AG04450 (cell line): ENCODE measurements at regions not wholly inside any gene's neighbourhood (a gene's known extent, or its start where the extent isn't known, plus 50 kb on each side); places are given as distances from the start of the nearest gene placed in this dataset.

Experiments
- CTCF ChIA-PET: fragments of 300-600, 350-600 bp; formaldehyde crosslinking; extraction: SDS; loops from one replicate; lab custom pipeline; 2022; ENCODE audit warnings: antibody characterized with exemption, inconsistent platforms; lab: Charles Lee
- POLR2A ChIA-PET: fragments of 350-600 bp; formaldehyde crosslinking; extraction: SDS; loops from one replicate; lab custom pipeline; 2021; ENCODE audit warnings: antibody characterized with exemption, inconsistent platforms; lab: Yijun Ruan, JAX
- DNase-seq: peaks from one replicate; pipeline ENCODE4 v3.0.0-alpha.2; 2011; ENCODE audit warnings: low read depth, low spot score
- H3K27ac ChIP-seq: one replicate; pipeline ENCODE4 v1.5.1; 2012; ENCODE audit warnings: low read depth, low read length, control low read depth
- H3K27me3 ChIP-seq: one replicate; pipeline ENCODE4 v1.6.0; 2012; ENCODE audit warnings: low read length; ENCODE audit not compliant: control insufficient read depth, insufficient read depth
- H3K4me3 ChIP-seq: 2 replicates; pipeline ENCODE4 v1.5.1; 2011; ENCODE audit warnings: mild to moderate bottlenecking, low read depth, low read length, control low read depth
- H3K9me3 ChIP-seq: 2 replicates; pipeline ENCODE4 v1.5.1; 2012; ENCODE audit warnings: low read length; ENCODE audit not compliant: control insufficient read depth, insufficient read depth
- TF ChIP-seq, protein P1 (sequence below): IDR thresholded peaks from 2 replicates; pipeline ENCODE4 v1.5.1; 2011; ENCODE audit warnings: low read depth, low read length, control low read depth, inconsistent platforms

DNA sequence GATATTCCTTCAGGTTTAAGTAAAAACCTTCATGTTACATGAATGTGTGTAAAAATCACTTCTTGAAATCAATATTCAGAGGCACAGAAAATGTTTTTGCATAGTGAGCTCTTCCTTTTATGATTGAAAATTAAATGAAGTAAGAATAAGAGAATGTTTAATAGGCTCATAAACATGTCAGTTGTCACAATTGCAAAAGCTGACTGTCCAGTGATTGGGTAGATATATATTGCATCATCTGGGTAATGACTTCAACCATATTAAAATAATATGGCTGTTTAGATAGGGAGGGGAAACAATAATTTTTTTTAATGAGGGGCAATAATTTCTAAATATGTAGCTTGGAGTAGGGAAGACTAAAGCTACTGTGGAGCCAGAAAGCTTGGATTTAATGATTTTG, 529.8 kb upstream of the GOLIM4 start:
- no peak overlapping the region for H3K27ac ChIP-seq
- TF ChIP-seq, protein P1, sequence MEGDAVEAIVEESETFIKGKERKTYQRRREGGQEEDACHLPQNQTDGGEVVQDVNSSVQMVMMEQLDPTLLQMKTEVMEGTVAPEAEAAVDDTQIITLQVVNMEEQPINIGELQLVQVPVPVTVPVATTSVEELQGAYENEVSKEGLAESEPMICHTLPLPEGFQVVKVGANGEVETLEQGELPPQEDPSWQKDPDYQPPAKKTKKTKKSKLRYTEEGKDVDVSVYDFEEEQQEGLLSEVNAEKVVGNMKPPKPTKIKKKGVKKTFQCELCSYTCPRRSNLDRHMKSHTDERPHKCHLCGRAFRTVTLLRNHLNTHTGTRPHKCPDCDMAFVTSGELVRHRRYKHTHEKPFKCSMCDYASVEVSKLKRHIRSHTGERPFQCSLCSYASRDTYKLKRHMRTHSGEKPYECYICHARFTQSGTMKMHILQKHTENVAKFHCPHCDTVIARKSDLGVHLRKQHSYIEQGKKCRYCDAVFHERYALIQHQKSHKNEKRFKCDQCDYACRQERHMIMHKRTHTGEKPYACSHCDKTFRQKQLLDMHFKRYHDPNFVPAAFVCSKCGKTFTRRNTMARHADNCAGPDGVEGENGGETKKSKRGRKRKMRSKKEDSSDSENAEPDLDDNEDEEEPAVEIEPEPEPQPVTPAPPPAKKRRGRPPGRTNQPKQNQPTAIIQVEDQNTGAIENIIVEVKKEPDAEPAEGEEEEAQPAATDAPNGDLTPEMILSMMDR: no peak
- no peak for DNase-seq
- H3K27me3 ChIP-seq: no peaks in the 10 kb centered on the region
- H3K4me3 ChIP-seq: no peak overlapping the region
- POLR2A ChIA-PET: no interaction called here
- H3K9me3 ChIP-seq: no peaks in the 10 kb centered on the region
- CTCF ChIA-PET: interaction anchor here (0.6 kb wide), 1 partner anchor 222 kb away, joined by 4 read pairs; no protein-coding TSS in a partner anchor

DNA sequence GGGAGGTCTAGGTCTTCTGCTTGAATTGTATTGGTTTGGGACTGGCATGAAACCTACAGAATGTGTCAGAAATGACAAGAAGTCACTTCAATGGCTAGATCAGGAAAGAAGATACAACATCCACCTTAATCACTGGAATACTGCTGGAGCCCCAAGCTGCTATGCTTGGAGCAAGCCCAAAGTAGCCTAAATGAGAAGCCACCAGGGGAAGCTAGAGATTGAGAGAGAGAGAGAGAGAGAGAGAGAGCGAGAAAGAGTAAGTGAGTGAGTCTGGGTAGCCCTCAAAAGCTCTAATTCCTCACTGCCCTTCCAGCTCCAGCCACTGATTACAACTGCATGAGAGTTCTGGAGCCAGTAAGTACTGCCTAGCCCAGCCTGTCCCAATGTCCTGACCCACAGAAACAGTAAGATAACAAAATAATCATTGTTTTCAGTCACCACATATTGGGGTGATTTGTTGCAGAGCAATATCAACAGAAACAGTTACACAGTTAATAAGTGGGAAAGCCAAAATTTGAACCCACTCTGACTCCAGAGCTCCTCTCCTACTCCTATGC, 529.2 kb upstream of the GOLIM4 start:
- no peak for DNase-seq
- Histone ChIP-seq H3K27me3 (no peaks in the 10 kb centered on the region), H3K4me3 (no peak overlapping the region), H3K9me3 (no peaks in the 10 kb centered on the region), H3K27ac (no peak overlapping the region)
- TF ChIP-seq, protein P1: no peak
- POLR2A ChIA-PET: no interaction called here
- CTCF ChIA-PET: no interaction called here

DNA sequence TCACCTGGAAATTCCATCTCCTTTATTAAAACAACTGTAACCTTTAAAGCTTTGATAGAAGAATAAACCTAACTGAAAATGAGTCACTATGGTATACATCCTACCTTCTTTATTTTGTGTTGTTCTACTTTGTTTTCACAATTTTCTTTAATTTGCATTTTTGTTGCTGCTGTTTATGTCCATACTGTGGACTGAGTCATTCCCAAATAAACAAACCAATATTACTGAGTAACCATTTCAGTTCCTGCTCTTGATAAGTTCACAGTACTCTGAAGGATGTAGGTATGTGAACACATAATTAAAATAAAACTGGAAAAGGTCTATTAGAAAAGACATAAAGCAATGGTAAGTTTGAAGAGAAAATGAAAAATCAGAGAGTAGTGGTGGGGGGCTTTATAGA, 528.5 kb upstream of the GOLIM4 start:
- ChIA-PET CTCF (interaction anchor here (1.3 to 1.7 kb wide), 2 partner anchors 223 to 413 kb away, joined by 4 to 9 read pairs; no protein-coding TSS in a partner anchor), POLR2A (no interaction called here)
- Histone ChIP-seq H3K4me3 (no peak overlapping the region), H3K9me3 (no peaks in the 10 kb centered on the region), H3K27ac (no peak overlapping the region), H3K27me3 (no peaks in the 10 kb centered on the region)
- TF ChIP-seq, protein P1: no peak
- DNase-seq: no peak

DNA sequence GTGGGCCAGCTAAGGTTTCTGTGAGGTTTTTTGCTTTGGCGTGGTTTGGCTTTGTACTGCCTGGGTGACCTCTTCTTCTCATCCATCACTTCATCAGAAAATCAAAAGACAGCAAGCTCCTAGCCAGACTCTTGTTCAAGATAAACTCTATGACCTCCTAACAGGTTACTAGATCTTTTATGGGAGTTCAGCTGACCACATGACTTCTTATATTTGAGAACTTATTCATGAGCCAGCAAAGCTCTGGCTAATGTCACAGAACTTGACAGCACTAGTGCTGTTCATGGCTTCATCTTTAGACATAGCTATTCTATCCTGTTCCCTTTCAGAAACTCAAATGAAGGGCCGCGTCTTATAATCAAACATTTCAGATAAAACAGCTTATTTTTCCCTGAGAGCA, 527.1 kb upstream of the GOLIM4 start:
- POLR2A ChIA-PET: no interaction called here
- TF ChIP-seq, protein P1: no peak
- no peak overlapping the region for H3K4me3 ChIP-seq
- no peaks in the 10 kb centered on the region for H3K27me3 ChIP-seq
- no peaks in the 10 kb centered on the region for H3K9me3 ChIP-seq
- H3K27ac ChIP-seq: no peak overlapping the region
- CTCF ChIA-PET: interaction anchor here (1.7 kb wide), 1 partner anchor 224 kb away, joined by 9 read pairs; no protein-coding TSS in a partner anchor
- DNase-seq: no peak

DNA sequence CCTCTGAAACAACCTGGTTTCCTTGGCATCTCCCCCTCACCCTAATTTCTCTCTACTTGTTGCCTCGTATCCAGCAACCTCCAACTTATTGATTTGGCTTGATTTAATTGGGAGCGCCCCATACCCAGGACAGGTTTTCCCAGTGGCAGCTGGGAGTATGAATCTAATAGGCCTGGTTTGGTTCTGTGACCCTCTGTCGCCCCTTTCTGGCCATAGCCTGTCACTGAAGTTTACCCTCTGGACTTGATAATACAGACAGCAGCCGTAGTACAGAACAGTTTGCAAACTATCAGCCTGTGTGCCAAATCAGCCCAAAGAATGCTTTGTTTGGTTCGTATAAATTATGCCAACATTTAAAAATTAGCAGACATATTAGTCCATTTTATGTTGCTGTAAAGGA, 525.1 kb upstream of the GOLIM4 start:
- no peak for DNase-seq
- Histone ChIP-seq H3K9me3 (no peaks in the 10 kb centered on the region), H3K27me3 (no peaks in the 10 kb centered on the region), H3K27ac (no peak overlapping the region), H3K4me3 (no peak overlapping the region)
- CTCF ChIA-PET: interaction anchor here (1.1 to 2.6 kb wide), 4 partner anchors 16 to 409 kb away, joined by 3 to 22 read pairs (median 6); no protein-coding TSS in a partner anchor
- TF ChIP-seq, protein P1: peak; percentile 50
- POLR2A ChIA-PET: no interaction called here
